Neural crest cell (in vitro differentiated cells): ENCODE measurements at regions not wholly inside any gene's neighbourhood (a gene's known extent, or its start where the extent isn't known, plus 50 kb on each side); places are given as distances from the start of the nearest gene placed in this dataset.

Experiments used
- DNase-seq: peaks from one replicate; pipeline ENCODE4 v3.0.0; 2021; ENCODE audit warnings: low read depth, mixed read lengths, low spot score
- H3K27ac Mint-ChIP-seq: one replicate; pipeline ENCODE4 v1.8.0; 2021; ENCODE audit warnings: mild to moderate bottlenecking, mixed read lengths; ENCODE audit not compliant: unreplicated experiment
- H3K27me3 Mint-ChIP-seq: 2 replicates; pipeline ENCODE4 v1.8.0; 2021; ENCODE audit warnings: low read depth, mild to moderate bottlenecking, mixed read lengths
- H3K36me3 Mint-ChIP-seq: 2 replicates; pipeline ENCODE4 v1.8.0; 2021; ENCODE audit warnings: low read depth, mild to moderate bottlenecking, mixed read lengths
- H3K4me1 Mint-ChIP-seq: 2 replicates; pipeline ENCODE4 v1.8.0; 2021; ENCODE audit warnings: mixed read lengths
- H3K4me3 Mint-ChIP-seq: one replicate; pipeline ENCODE4 v1.8.0; 2021; ENCODE audit warnings: mild to moderate bottlenecking, mixed read lengths
- H3K9me3 Mint-ChIP-seq: 2 replicates; pipeline ENCODE4 v1.8.0; 2021; ENCODE audit warnings: mixed read lengths
- CTCF ChIP-seq: fragments of 200-600 bp; sonication (generic); conservative IDR thresholded peaks from 2 replicates; pipeline ENCODE4 v1.5.0; 2021; ENCODE audit warnings: antibody characterized with exemption, mild to moderate bottlenecking

DNA sequence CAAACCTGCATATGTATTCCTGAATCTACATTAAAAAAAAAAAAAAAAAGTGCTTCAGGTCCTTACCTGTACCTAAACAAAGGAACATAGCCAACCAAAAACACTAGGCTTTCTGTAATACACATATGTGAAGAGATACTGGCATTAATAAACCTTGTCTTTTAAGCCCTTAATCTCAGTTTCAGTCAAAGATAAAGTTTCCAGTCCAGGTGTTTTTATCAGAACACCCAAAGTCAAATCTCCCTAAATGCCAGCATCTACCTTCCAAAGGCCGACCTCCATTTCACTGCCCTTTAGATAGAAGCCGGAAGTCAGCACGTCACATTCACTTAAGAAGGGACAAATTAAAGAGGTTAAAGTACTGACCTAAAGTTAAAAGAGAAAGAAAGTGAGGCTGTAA, 79.8 kb upstream of the NEBL start:
- Mint-ChIP-seq H3K9me3 (peaks cover 2% of the 10 kb centered on the region), H3K27ac (no peak overlapping the region), H3K4me1 (peaks cover 14% of the 10 kb centered on the region), H3K27me3 (no peaks in the 10 kb centered on the region), H3K36me3 (no peaks in the 10 kb centered on the region), H3K4me3 (no peak overlapping the region)
- TF ChIP-seq CTCF = no peak
- DNase-seq = no peak

DNA sequence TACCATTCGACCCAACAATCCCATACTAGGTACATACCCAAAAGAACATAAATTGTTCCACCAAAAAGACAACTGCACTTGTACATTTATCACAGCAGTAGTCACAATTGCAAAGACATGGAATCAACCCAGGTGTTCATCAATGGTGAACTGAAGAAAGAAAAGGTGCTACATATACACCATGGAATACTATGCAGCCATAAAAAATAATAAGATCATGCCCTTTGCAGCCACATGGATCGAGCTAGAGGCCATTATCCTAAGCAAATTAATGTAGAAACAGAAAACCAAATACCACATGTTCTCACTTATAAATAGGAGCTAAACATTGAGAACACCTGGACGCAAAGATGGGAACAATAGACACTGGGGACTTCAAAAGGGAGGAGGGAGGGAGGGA, 79.3 kb upstream of the NEBL start:
- Mint-ChIP-seq H3K27ac (no peak overlapping the region), H3K36me3 (no peaks in the 10 kb centered on the region), H3K27me3 (no peaks in the 10 kb centered on the region), H3K4me3 (no peak overlapping the region), H3K9me3 (peaks cover 2% of the 10 kb centered on the region), H3K4me1 (peaks cover 14% of the 10 kb centered on the region)
- no peak for TF ChIP-seq CTCF
- DNase-seq = no peak

DNA sequence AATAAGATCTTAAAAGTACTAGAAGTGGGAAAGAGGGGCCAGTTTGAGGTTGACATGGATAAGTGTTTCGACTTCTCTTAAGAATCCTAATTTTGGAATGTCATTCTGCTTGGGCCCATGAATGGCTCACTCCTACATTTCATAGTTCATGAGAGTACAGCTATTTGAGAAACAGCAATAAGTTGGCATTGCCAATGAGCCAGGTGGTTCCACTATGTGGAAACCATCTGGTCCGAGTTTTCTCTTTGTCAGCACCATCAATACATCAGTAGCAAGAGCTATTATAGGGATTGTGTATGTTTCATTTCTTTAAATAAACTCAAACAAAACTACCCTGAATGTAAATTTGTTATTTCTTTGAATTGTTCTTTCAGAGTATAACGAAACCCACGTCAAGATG, 78.1 kb upstream of the NEBL start:
- TF ChIP-seq CTCF = no peak
- H3K9me3 Mint-ChIP-seq = peaks cover 2% of the 10 kb centered on the region
- no peak for DNase-seq
- no peaks in the 10 kb centered on the region for H3K36me3 Mint-ChIP-seq
- no peak overlapping the region for H3K27ac Mint-ChIP-seq
- no peaks in the 10 kb centered on the region for H3K27me3 Mint-ChIP-seq
- H3K4me3 Mint-ChIP-seq = no peak overlapping the region
- peaks cover 14% of the 10 kb centered on the region for H3K4me1 Mint-ChIP-seq

GRCh38 chr10:20972925-20973324, 75.8 kb upstream of the NEBL start:
- H3K4me3 Mint-ChIP-seq = no peak overlapping the region

DNA sequence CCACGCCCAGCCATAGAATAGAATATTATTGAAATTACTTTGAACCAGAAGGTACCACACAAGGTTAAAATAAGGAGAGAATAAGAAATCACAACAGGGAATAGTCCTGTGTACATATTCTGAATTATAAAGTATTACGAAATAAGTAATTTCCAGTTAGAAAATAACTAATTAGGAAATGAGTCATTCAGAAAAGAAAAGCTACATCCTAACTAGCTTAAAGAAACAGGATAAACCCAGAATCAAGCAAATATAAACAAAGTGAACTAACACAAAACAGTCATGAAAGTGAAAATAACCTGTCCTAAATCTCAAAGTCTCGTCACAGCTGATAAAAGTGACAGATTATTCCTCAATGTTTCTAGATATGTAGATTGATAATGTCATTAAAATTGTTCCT, 74.8 kb upstream of the NEBL start:
- H3K4me3 Mint-ChIP-seq = no peak overlapping the region
- no peak for DNase-seq
- H3K27ac Mint-ChIP-seq = no peak overlapping the region
- TF ChIP-seq CTCF = no peak
- no peaks in the 10 kb centered on the region for H3K27me3 Mint-ChIP-seq
- H3K4me1 Mint-ChIP-seq = peaks cover under 1% of the 10 kb centered on the region
- peaks cover 2% of the 10 kb centered on the region for H3K9me3 Mint-ChIP-seq
- no peaks in the 10 kb centered on the region for H3K36me3 Mint-ChIP-seq

More at GRCh38 chr10:20972925-20973324, 75.8 kb upstream of the NEBL start:
- Mint-ChIP-seq H3K27ac (no peak overlapping the region), H3K27me3 (no peaks in the 10 kb centered on the region), H3K36me3 (no peaks in the 10 kb centered on the region), H3K9me3 (peaks cover 2% of the 10 kb centered on the region), H3K4me1 (peaks cover 11% of the 10 kb centered on the region)
- no peak for TF ChIP-seq CTCF
- no peak for DNase-seq

DNA sequence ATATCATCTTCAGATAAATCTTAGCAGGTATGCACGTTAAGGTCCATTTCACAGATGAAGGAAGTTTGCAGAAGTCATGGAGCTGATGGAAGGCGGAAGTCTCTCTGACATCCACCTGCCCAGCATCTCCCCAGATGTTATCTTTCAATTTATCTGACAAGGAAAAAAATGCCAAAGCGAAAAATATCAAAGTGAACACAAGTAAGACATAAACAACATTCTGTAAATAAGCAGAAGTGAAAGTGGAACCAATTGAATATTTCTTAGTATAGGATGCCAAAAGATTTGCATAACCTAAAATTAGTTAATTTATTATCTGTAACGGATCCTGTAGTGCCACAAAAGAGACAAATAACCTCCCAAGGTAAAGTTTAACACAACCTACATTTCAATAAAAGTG, 73.6 kb upstream of the NEBL start:
- H3K27ac Mint-ChIP-seq = no peak overlapping the region
- no peaks in the 10 kb centered on the region for H3K4me1 Mint-ChIP-seq

More for the DNA sequence above, 73.6 kb upstream of the NEBL start:
- H3K27me3 Mint-ChIP-seq = no peaks in the 10 kb centered on the region
- H3K36me3 Mint-ChIP-seq = no peaks in the 10 kb centered on the region
- no peak for TF ChIP-seq CTCF
- H3K4me3 Mint-ChIP-seq = no peak overlapping the region
- no peak for DNase-seq
- no peaks in the 10 kb centered on the region for H3K9me3 Mint-ChIP-seq
